Natural killer cell (primary cell): ENCODE measurements at regions not wholly inside any gene's neighbourhood (a gene's known extent, or its start where the extent isn't known, plus 50 kb on each side); places are given as distances from the start of the nearest gene placed in this dataset.

ENCODE experiments used
- ATAC-seq, 3 donors: fragments of 150-1000 bp in 2 of 3; fragments of 200-7000 bp in 1 of 3; cut with Tn5 transposase; 1 replicate in 1 of 3; 2 replicates in 2 of 3; pipeline ENCODE4 v1.10.0; 2021; ENCODE audit warnings: mild to moderate bottlenecking in 2 of 3, moderate library complexity in 2 of 3
- DNase-seq, 2 donors: peaks; one replicate each; pipeline versions ENCODE4 v3.0.0 to v3.0.0-alpha.2; 2013 to 2021; ENCODE audit warnings: mixed read lengths in 1 of 2
- H3K27ac ChIP-seq: one replicate; pipeline ENCODE4 v1.5.1; 2013; ENCODE audit warnings: mild to moderate bottlenecking, low read length
- H3K27me3 ChIP-seq: one replicate; pipeline ENCODE4 v1.6.1; 2013; ENCODE audit warnings: low read length; ENCODE audit not compliant: control insufficient read depth, insufficient read depth
- H3K36me3 ChIP-seq: one replicate; pipeline ENCODE4 v1.6.1; 2013; ENCODE audit warnings: low read length; ENCODE audit not compliant: control insufficient read depth, insufficient read depth
- H3K4me1 ChIP-seq: one replicate; pipeline ENCODE4 v1.6.1; 2013; ENCODE audit warnings: low read length; ENCODE audit not compliant: control insufficient read depth, insufficient read depth
- H3K4me3 ChIP-seq: one replicate; pipeline ENCODE4 v1.5.1; 2013; ENCODE audit warnings: low read length
- H3K9me3 ChIP-seq: one replicate; pipeline ENCODE4 v1.6.1; 2013; ENCODE audit warnings: low read length; ENCODE audit not compliant: control insufficient read depth, insufficient read depth
- H3K27ac Mint-ChIP-seq, 2 donors: one replicate each; pipeline ENCODE4 v1.8.0; 2022; ENCODE audit warnings: mild to moderate bottlenecking in 2 of 2, mixed read lengths in 2 of 2, moderate library complexity in 1 of 2
- H3K27me3 Mint-ChIP-seq, 2 donors: one replicate each; pipeline ENCODE4 v1.8.0; 2022; ENCODE audit warnings: low read depth in 2 of 2, mixed read lengths in 2 of 2
- H3K36me3 Mint-ChIP-seq: one replicate; pipeline ENCODE4 v1.8.0; 2022; ENCODE audit warnings: mixed read lengths
- H3K4me1 Mint-ChIP-seq, 2 donors: one replicate each; pipeline ENCODE4 v1.8.0; 2022; ENCODE audit warnings: mixed read lengths in 2 of 2
- H3K4me3 Mint-ChIP-seq: one replicate; pipeline ENCODE4 v1.8.0; 2022; ENCODE audit warnings: mild to moderate bottlenecking, moderate library complexity, mixed read lengths
- H3K9me3 Mint-ChIP-seq, 2 donors: one replicate each; pipeline ENCODE4 v1.8.0; 2022; ENCODE audit warnings: mixed read lengths in 2 of 2
- CTCF ChIP-seq: fragments of 200-600 bp; IDR thresholded peaks from one replicate; pipeline ENCODE4 v1.8.0; 2022; ENCODE audit warnings: antibody characterized with exemption
- WGBS: methylation state at CpG from one replicate; pipeline ENCODE4 v1.1.7; 2013; ENCODE audit warnings: missing lambda C conversion rate; ENCODE audit not compliant: insufficient coverage; 5-methylcytosine and 5-hydroxymethylcytosine counted together
- intact Hi-C: fragments of 100-400 bp; cut with micrococcal nuclease; formaldehyde crosslinking; loops from one replicate; pipeline ENCODE4 v1.14.2; 2022

- Mint-ChIP-seq H3K4me1 (no peaks in the 10 kb centered on the region), H3K9me3 (no peaks in the 10 kb centered on the region), H3K27ac (no peak overlapping the region), H3K27me3 (peaks cover 0 to 4% of the 10 kb centered on the region in 2 donors), H3K36me3 (no peaks in the 10 kb centered on the region), H3K4me3 (no peak overlapping the region)
- no peak for TF ChIP-seq CTCF
- intact Hi-C loops, result no loop called here
- Histone ChIP-seq H3K4me1 (no peaks in the 10 kb centered on the region), H3K27me3 (no peaks in the 10 kb centered on the region), H3K36me3 (no peaks in the 10 kb centered on the region), H3K4me3 (no peak overlapping the region), H3K27ac (no peak overlapping the region), H3K9me3 (no peaks in the 10 kb centered on the region)
- ATAC-seq (no peak), DNase-seq (no peak)
- 96% methylated on average over 5 of the region's 5 CpGs for WGBS
Measured at GRCh38 chr1:164466001-164466421, 93.0 kb upstream of the PBX1 start.

- Histone ChIP-seq H3K4me1 (no peaks in the 10 kb centered on the region), H3K27ac (no peak overlapping the region), H3K27me3 (no peaks in the 10 kb centered on the region), H3K9me3 (no peaks in the 10 kb centered on the region), H3K36me3 (no peaks in the 10 kb centered on the region), H3K4me3 (no peak overlapping the region)
- Mint-ChIP-seq H3K9me3 (no peaks in the 10 kb centered on the region), H3K4me3 (no peak overlapping the region), H3K27me3 (peaks cover 0 to 4% of the 10 kb centered on the region in 2 donors), H3K4me1 (no peaks in the 10 kb centered on the region), H3K27ac (no peak overlapping the region), H3K36me3 (no peaks in the 10 kb centered on the region)
- WGBS, result 95% methylated on average over 5 of the region's 5 CpGs
- DNase-seq, result no peak
- TF ChIP-seq CTCF, result no peak
- intact Hi-C loops, result no loop called here
- ATAC-seq, result no peak
Measured at GRCh38 chr1:164466429-164466828, 92.6 kb upstream of the PBX1 start.

- Mint-ChIP-seq H3K27me3 (peaks cover 0 to 11% of the 10 kb centered on the region in 2 donors), H3K4me1 (no peaks in the 10 kb centered on the region), H3K36me3 (no peaks in the 10 kb centered on the region), H3K27ac (no peak overlapping the region), H3K4me3 (no peak overlapping the region), H3K9me3 (peaks cover 0 to 4% of the 10 kb centered on the region in 2 donors)
- Histone ChIP-seq H3K4me3 (no peak overlapping the region), H3K9me3 (no peaks in the 10 kb centered on the region), H3K27me3 (no peaks in the 10 kb centered on the region), H3K4me1 (no peaks in the 10 kb centered on the region), H3K36me3 (no peaks in the 10 kb centered on the region), H3K27ac (no peak overlapping the region)
- no peak for TF ChIP-seq CTCF
- DNase-seq, result no peak
- ATAC-seq, result no peak
- 86% methylated on average over 4 of the region's 5 CpGs for WGBS
- intact Hi-C loops, result no loop called here
Measured at GRCh38 chr1:164470996-164471395, 88.0 kb upstream of the PBX1 start.

- no peak overlapping the region for H3K4me3 ChIP-seq
- Mint-ChIP-seq H3K9me3 (peaks cover 0 to 4% of the 10 kb centered on the region in 2 donors), H3K27ac (no peak overlapping the region), H3K27me3 (peaks cover 0 to 11% of the 10 kb centered on the region in 2 donors), H3K36me3 (no peaks in the 10 kb centered on the region), H3K4me1 (no peaks in the 10 kb centered on the region), H3K4me3 (no peak overlapping the region)
- H3K9me3 ChIP-seq, result no peaks in the 10 kb centered on the region
- 80% methylated on average over 1 of the region's 1 CpG for WGBS
- ATAC-seq, result no peak
- H3K36me3 ChIP-seq, result no peaks in the 10 kb centered on the region
- H3K27me3 ChIP-seq, result no peaks in the 10 kb centered on the region
- H3K4me1 ChIP-seq, result no peaks in the 10 kb centered on the region
- TF ChIP-seq CTCF, result no peak
- H3K27ac ChIP-seq, result no peak overlapping the region
- intact Hi-C loops, result no loop called here
- no peak for DNase-seq
Measured at GRCh38 chr1:164472841-164473240, 86.1 kb upstream of the PBX1 start.
